Stomach (tissue), 8 donors: ENCODE measurements at regions not wholly inside any gene's neighbourhood (a gene's known extent, or its start where the extent isn't known, plus 50 kb on each side); places are given as distances from the start of the nearest gene placed in this dataset.

ENCODE experiments used
- DNase-seq, 2 donors: peaks; one replicate each; pipeline versions ENCODE4 v3.0.0 to v3.0.0-alpha.2; 2013 to 2019
- H3K27ac ChIP-seq, 5 donors: fragments of 200-600 bp in 4 of 5; sonication (generic) in 4 of 5; one replicate each; pipeline ENCODE4 v1.5.1; 2013 to 2019; ENCODE audit warnings: mild to moderate bottlenecking in 1 of 5, moderate library complexity in 1 of 5
- H3K27me3 ChIP-seq, 3 donors: fragments of 200-600 bp; sonication (generic); one replicate each; pipeline ENCODE4 v1.5.1; 2017 to 2019; ENCODE audit warnings: mixed run types in 1 of 3
- H3K36me3 ChIP-seq, 4 donors: fragments of 200-600 bp; sonication (generic); 1 replicate in 3 of 4; 2 replicates in 1 of 4; pipeline ENCODE4 v1.5.1; 2016 to 2019
- H3K4me1 ChIP-seq, 4 donors: fragments of 200-600 bp; sonication (generic); one replicate each; pipeline ENCODE4 v1.5.1; 2016 to 2019
- H3K4me3 ChIP-seq, 4 donors: fragments of 200-600 bp; sonication (generic) in 3 of 4; one replicate each; pipeline ENCODE4 v1.5.1; 2016 to 2019; ENCODE audit warnings: mild to moderate bottlenecking in 1 of 4
- H3K9me3 ChIP-seq, 4 donors: fragments of 200-600 bp; sonication (generic); one replicate each; pipeline ENCODE4 v1.5.1; 2016 to 2019
- CTCF ChIP-seq, 7 experiments: fragments of 450-650 bp in 4 of 7; fragments of 200-600 bp in 3 of 7; sonication (generic) in 3 of 7; IDR thresholded peaks; one replicate each; pipeline ENCODE4 v1.5.1; 2016 to 2019; ENCODE audit warnings: antibody characterized with exemption in 7 of 7, control low read depth in 2 of 7, mild to moderate bottlenecking in 1 of 7
- EP300 ChIP-seq: sonication (generic); formaldehyde crosslinking; IDR thresholded peaks from one replicate; pipeline ENCODE4 v1.6.1; 2017; ENCODE audit warnings: antibody characterized with exemption
- POLR2A ChIP-seq, 4 donors: fragments of 450-650 bp; IDR thresholded peaks; one replicate each; pipeline ENCODE4 v1.6.1; 2016; ENCODE audit warnings: antibody characterized with exemption in 4 of 4, control low read depth in 2 of 4, mild to moderate bottlenecking in 1 of 4, moderate library complexity in 1 of 4
- POLR2AphosphoS5 ChIP-seq, 3 donors: sonication (generic); formaldehyde crosslinking; IDR thresholded peaks; one replicate each; pipeline ENCODE4 v1.6.1; 2016; ENCODE audit warnings: antibody characterized with exemption in 3 of 3
- WGBS, 5 donors: extraction: QIAGEN DNeasy Blood & Tissue Kit in 3 of 5; methylation state at CpG; one replicate each; pipeline versions ENCODE4 v1.1.5 to v1.1.7; 2013 to 2018; 5-methylcytosine and 5-hydroxymethylcytosine counted together
- intact Hi-C: fragments of 100-400 bp; cut with DNase I; formaldehyde crosslinking; loops from one replicate; pipeline ENCODE4 v1.15.1; 2023; ENCODE audit warnings: low total_unique reads
- donor health status: healthy with polysubstance abuse.
- donor health status: Bipolar disorder and iron deficiency.
- donor health status: healthy.

GRCh38 chr11:80412604-80413003, 971.8 kb upstream of the TENM4 start:
- no peak for DNase-seq
- Histone ChIP-seq H3K27ac (no peak overlapping the region), H3K27me3 (no peaks in the 10 kb centered on the region), H3K4me1 (no peaks in the 10 kb centered on the region), H3K36me3 (no peaks in the 10 kb centered on the region), H3K9me3 (peaks cover 0 to 4% (median 0%) of the 10 kb centered on the region in 4 donors), H3K4me3 (no peak overlapping the region)
- intact Hi-C loops, result no loop called here
- WGBS, 5 donors, result 53 to 67% (median 58%) methylated on average over 5 of the region's 5 CpGs
- TF ChIP-seq EP300 (no peak), POLR2AphosphoS5 (IDR thresholded peaks at IDR 0.05) (no peak), POLR2A (IDR thresholded peaks at IDR 0.05) (no peak), CTCF (IDR thresholded peaks at IDR 0.05) (no peak)

- DNase-seq, result no peak
- Histone ChIP-seq H3K27me3 (no peaks in the 10 kb centered on the region), H3K9me3 (no peaks in the 10 kb centered on the region), H3K36me3 (no peaks in the 10 kb centered on the region), H3K27ac (no peak overlapping the region), H3K4me1 (no peaks in the 10 kb centered on the region), H3K4me3 (no peak overlapping the region)
- intact Hi-C loops, result no loop called here
- no peak for TF ChIP-seq POLR2A (IDR thresholded peaks at IDR 0.05)
- TF ChIP-seq POLR2AphosphoS5 (IDR thresholded peaks at IDR 0.05), result no peak
- no peak for TF ChIP-seq EP300
- 52 to 65% (median 59%) methylated on average over 3 of the region's 3 CpGs for WGBS, 5 donors
These were observed 952.4 kb upstream of the TENM4 start for GRCh38 chr11:80393210-80393609.

- Histone ChIP-seq H3K4me3 (no peak overlapping the region), H3K27ac (no peak overlapping the region), H3K27me3 (no peaks in the 10 kb centered on the region), H3K36me3 (no peaks in the 10 kb centered on the region), H3K4me1 (no peaks in the 10 kb centered on the region), H3K9me3 (no peaks in the 10 kb centered on the region)
- intact Hi-C loops, result no loop called here
- 49 to 61% (median 56%) methylated on average over 2 of the region's 2 CpGs for WGBS, 5 donors
- no peak for DNase-seq
- TF ChIP-seq POLR2AphosphoS5 (IDR thresholded peaks at IDR 0.05) (no peak), POLR2A (IDR thresholded peaks at IDR 0.05) (no peak), EP300 (no peak)
These were observed 949.7 kb upstream of the TENM4 start for GRCh38 chr11:80390505-80390904.

GRCh38 chr11:80388536-80388935, 947.7 kb upstream of the TENM4 start:
- Histone ChIP-seq H3K36me3 (no peaks in the 10 kb centered on the region), H3K9me3 (no peaks in the 10 kb centered on the region), H3K27ac (no peak overlapping the region), H3K4me3 (no peak overlapping the region), H3K27me3 (no peaks in the 10 kb centered on the region), H3K4me1 (no peaks in the 10 kb centered on the region)
- 51 to 67% (median 63%) methylated on average over 4 of the region's 4 CpGs for WGBS, 5 donors
- intact Hi-C loops, result no loop called here
- no peak for TF ChIP-seq CTCF (IDR thresholded peaks at IDR 0.05)
- TF ChIP-seq POLR2AphosphoS5 (IDR thresholded peaks at IDR 0.05), result no peak
- no peak for TF ChIP-seq EP300
- TF ChIP-seq POLR2A (IDR thresholded peaks at IDR 0.05), result no peak
- DNase-seq, result no peak

GRCh38 chr11:80388130-80388529, 947.3 kb upstream of the TENM4 start:
- no peaks in the 10 kb centered on the region for H3K27me3 ChIP-seq
- no peaks in the 10 kb centered on the region for H3K4me1 ChIP-seq
- no peak overlapping the region for H3K27ac ChIP-seq
- H3K4me3 ChIP-seq, result no peak overlapping the region
- no peaks in the 10 kb centered on the region for H3K9me3 ChIP-seq
- H3K36me3 ChIP-seq, result no peaks in the 10 kb centered on the region
- DNase-seq, result no peak
- TF ChIP-seq CTCF (IDR thresholded peaks at IDR 0.05) (no peak), POLR2A (IDR thresholded peaks at IDR 0.05) (no peak), POLR2AphosphoS5 (IDR thresholded peaks at IDR 0.05) (no peak)
- intact Hi-C loops, result no loop called here
- WGBS, 5 donors, result 75 to 94% (median 91%) methylated on average over 1 of the region's 1 CpG
